ENCODE measurements at regions not wholly inside any gene's neighbourhood (a gene's known extent, or its start where the extent isn't known, plus 50 kb on each side); places are given as distances from the start of the nearest gene placed in this dataset.

- TF ChIP-seq CTCF (IDR thresholded peaks at IDR 0.05) (no peak), NFYB (CRISPR knock-in tag; conservative IDR thresholded peaks at IDR 0.05; ENCODE audit: low read depth) (no peak)
Observed at GRCh38 chr4:10260777-10261176, 144.2 kb upstream of the WDR1 start.

Measured in WTC11 (cell line).